Astrocyte (in vitro differentiated cells and primary cell): ENCODE measurements at regions not wholly inside any gene's neighbourhood (a gene's known extent, or its start where the extent isn't known, plus 50 kb on each side); places are given as distances from the start of the nearest gene placed in this dataset.

ENCODE experiments used
- DNase-seq: peaks from one replicate; pipeline ENCODE4 v3.0.0-alpha.2; 2010; ENCODE audit warnings: low read depth
- FAIRE-seq: peaks from 2 replicates; lab custom pipeline; 2011; peaks lifted over from hg19 to GRCh38; lab: Jason Lieb, UNC
- H2AFZ ChIP-seq: 2 replicates; pipeline ENCODE4 v1.6.0; 2012; ENCODE audit warnings: low read depth, low read length, inconsistent platforms
- H3K27ac ChIP-seq: 2 replicates; pipeline ENCODE4 v1.5.1; 2011; ENCODE audit warnings: low read depth, low read length, inconsistent platforms
- H3K27me3 ChIP-seq: 2 replicates; pipeline ENCODE4 v1.6.0; 2011; ENCODE audit warnings: low read length, inconsistent platforms; ENCODE audit not compliant: insufficient read depth
- H3K36me3 ChIP-seq: 2 replicates; pipeline ENCODE4 v1.5.1; 2011; ENCODE audit warnings: low read length, inconsistent platforms; ENCODE audit not compliant: insufficient read depth
- H3K4me1 ChIP-seq: 2 replicates; pipeline ENCODE4 v1.5.1; 2011; ENCODE audit warnings: low read length, inconsistent platforms; ENCODE audit not compliant: insufficient read depth
- H3K4me2 ChIP-seq: 2 replicates; pipeline ENCODE4 v1.6.0; 2012; ENCODE audit warnings: low read length, inconsistent platforms
- H3K4me3 ChIP-seq: 2 replicates; pipeline ENCODE4 v1.5.1; 2011; ENCODE audit warnings: low read depth, mild to moderate bottlenecking, low read length, inconsistent platforms; ENCODE audit not compliant: insufficient read depth
- H3K79me2 ChIP-seq: 2 replicates; pipeline ENCODE4 v1.6.0; 2012; ENCODE audit warnings: mild to moderate bottlenecking, low read length, inconsistent platforms; ENCODE audit not compliant: insufficient read depth
- H3K9ac ChIP-seq: 2 replicates; pipeline ENCODE4 v1.6.0; 2012; ENCODE audit warnings: mild to moderate bottlenecking, low read length, inconsistent platforms
- H3K9me3 ChIP-seq: 2 replicates; pipeline ENCODE4 v1.5.1; 2012; ENCODE audit warnings: low read depth, mild to moderate bottlenecking, low read length, inconsistent platforms; ENCODE audit not compliant: insufficient read depth
- H4K20me1 ChIP-seq: 2 replicates; pipeline ENCODE4 v1.6.0; 2012; ENCODE audit warnings: low read length, inconsistent platforms; ENCODE audit not compliant: insufficient read depth
- H3K27ac Mint-ChIP-seq: one replicate; pipeline ENCODE4 v1.8.0; 2021; ENCODE audit warnings: mild to moderate bottlenecking, mixed read lengths; ENCODE audit not compliant: unreplicated experiment
- H3K27me3 Mint-ChIP-seq: one replicate; pipeline ENCODE4 v1.8.0; 2021; ENCODE audit warnings: low read depth, mixed read lengths; ENCODE audit not compliant: unreplicated experiment
- H3K36me3 Mint-ChIP-seq: one replicate; pipeline ENCODE4 v1.8.0; 2021; ENCODE audit warnings: low read depth, mixed read lengths; ENCODE audit not compliant: unreplicated experiment
- H3K4me1 Mint-ChIP-seq: one replicate; pipeline ENCODE4 v1.8.0; 2021; ENCODE audit warnings: low read depth, mixed read lengths; ENCODE audit not compliant: unreplicated experiment
- H3K4me3 Mint-ChIP-seq: one replicate; pipeline ENCODE4 v1.8.0; 2021; ENCODE audit warnings: mild to moderate bottlenecking, moderate library complexity, mixed read lengths; ENCODE audit not compliant: unreplicated experiment
- H3K9me3 Mint-ChIP-seq: one replicate; pipeline ENCODE4 v1.8.0; 2021; ENCODE audit warnings: mild to moderate bottlenecking, mixed read lengths; ENCODE audit not compliant: unreplicated experiment
- CTCF ChIP-seq: IDR thresholded peaks from 2 replicates; pipeline ENCODE4 v1.5.1; 2011; ENCODE audit warnings: low read depth, mild to moderate bottlenecking, inconsistent platforms, low read length, moderate library complexity; ENCODE audit not compliant: insufficient read depth
- EZH2 ChIP-seq: IDR thresholded peaks from 2 replicates; pipeline ENCODE4 v1.6.1; 2012; ENCODE audit warnings: mild to moderate bottlenecking, low read length, inconsistent platforms; ENCODE audit not compliant: insufficient read depth

- TF ChIP-seq EZH2, result no peak
- no peak for TF ChIP-seq CTCF
- no peaks in the 10 kb centered on the region for H3K27me3 ChIP-seq
- peaks cover 8% of the 10 kb centered on the region for H3K27me3 Mint-ChIP-seq
- no peaks in the 10 kb centered on the region for H4K20me1 ChIP-seq
- H3K27ac ChIP-seq, result no peak overlapping the region
- H3K9ac ChIP-seq, result no peak overlapping the region
- no peaks in the 10 kb centered on the region for H3K4me1 ChIP-seq
- FAIRE-seq, result no peak
- DNase-seq, result no peak
- H3K79me2 ChIP-seq, result no peaks in the 10 kb centered on the region
- peaks cover 3% of the 10 kb centered on the region for H3K9me3 ChIP-seq
- no peak overlapping the region for H2AFZ ChIP-seq
- H3K4me1 Mint-ChIP-seq, result peaks cover 6% of the 10 kb centered on the region
- H3K9me3 Mint-ChIP-seq, result no peaks in the 10 kb centered on the region
- no peak overlapping the region for H3K27ac Mint-ChIP-seq
- H3K4me3 ChIP-seq, result no peak overlapping the region
- no peak overlapping the region for H3K4me2 ChIP-seq
- H3K36me3 ChIP-seq, result no peaks in the 10 kb centered on the region
- H3K4me3 Mint-ChIP-seq, result no peak overlapping the region
- no peaks in the 10 kb centered on the region for H3K36me3 Mint-ChIP-seq
Measured at GRCh38 chr2:23005469-23005868, 379.5 kb upstream of the KLHL29 start.

DNA sequence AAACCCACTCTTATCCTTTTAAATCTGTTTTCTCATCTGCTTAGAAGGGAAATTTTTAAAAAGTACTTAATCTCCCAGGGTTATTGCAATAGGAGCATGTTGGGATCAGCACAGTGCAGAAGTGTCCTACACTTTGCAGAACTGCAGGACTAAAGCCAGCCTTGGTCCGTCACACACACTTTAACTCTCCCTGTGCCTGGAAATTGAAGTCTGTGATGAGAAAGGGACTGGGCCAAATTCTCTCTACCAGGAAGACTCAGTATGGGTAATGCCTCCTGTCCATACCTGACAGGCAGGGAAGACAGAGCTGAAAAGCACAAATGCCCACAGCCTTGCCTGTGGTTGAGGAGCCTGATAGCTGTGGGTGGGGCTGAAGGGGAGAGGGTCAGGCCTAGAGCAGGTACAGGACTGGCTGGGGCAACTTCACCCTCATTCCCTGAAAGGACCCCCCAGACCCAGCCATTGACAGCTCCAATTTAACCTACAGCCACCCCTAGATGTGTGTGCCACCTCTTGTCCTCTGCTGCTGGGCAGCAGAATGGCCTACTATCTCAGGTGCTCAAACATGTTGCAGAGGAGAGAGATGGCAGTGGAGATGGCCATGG is 377.2 kb upstream of the KLHL29 start:
- TF ChIP-seq EZH2, result no peak
- TF ChIP-seq CTCF, result no peak
- no peak overlapping the region for H3K4me2 ChIP-seq
- H3K79me2 ChIP-seq, result no peaks in the 10 kb centered on the region
- no peak overlapping the region for H3K27ac Mint-ChIP-seq
- H3K9me3 ChIP-seq, result peaks cover 3% of the 10 kb centered on the region
- H3K27ac ChIP-seq, result no peak overlapping the region
- H3K27me3 Mint-ChIP-seq, result peaks cover 8% of the 10 kb centered on the region
- H3K4me3 ChIP-seq, result no peak overlapping the region
- H3K36me3 ChIP-seq, result no peaks in the 10 kb centered on the region
- H3K9ac ChIP-seq, result no peak overlapping the region
- no peaks in the 10 kb centered on the region for H3K36me3 Mint-ChIP-seq
- no peak overlapping the region for H2AFZ ChIP-seq
- DNase-seq (no peak), FAIRE-seq (no peak)
- H3K27me3 ChIP-seq, result no peaks in the 10 kb centered on the region
- no peaks in the 10 kb centered on the region for H3K9me3 Mint-ChIP-seq
- H3K4me1 ChIP-seq, result no peaks in the 10 kb centered on the region
- H4K20me1 ChIP-seq, result no peaks in the 10 kb centered on the region
- no peak overlapping the region for H3K4me3 Mint-ChIP-seq
- H3K4me1 Mint-ChIP-seq, result peaks cover 6% of the 10 kb centered on the region

GRCh38 chr2:23008440-23008839 is 376.5 kb upstream of the KLHL29 start:
- no peaks in the 10 kb centered on the region for H3K36me3 ChIP-seq
- no peak for TF ChIP-seq EZH2
- no peak for TF ChIP-seq CTCF
- no peak overlapping the region for H2AFZ ChIP-seq
- no peaks in the 10 kb centered on the region for H3K27me3 ChIP-seq
- no peaks in the 10 kb centered on the region for H3K79me2 ChIP-seq
- Mint-ChIP-seq H3K27me3 (peaks cover 8% of the 10 kb centered on the region), H3K4me3 (no peak overlapping the region), H3K27ac (no peak overlapping the region), H3K4me1 (peaks cover 6% of the 10 kb centered on the region), H3K36me3 (no peaks in the 10 kb centered on the region), H3K9me3 (no peaks in the 10 kb centered on the region)
- no peak overlapping the region for H3K9ac ChIP-seq
- no peaks in the 10 kb centered on the region for H3K4me1 ChIP-seq
- no peak for FAIRE-seq
- no peak for DNase-seq
- peaks cover 3% of the 10 kb centered on the region for H3K9me3 ChIP-seq
- no peak overlapping the region for H3K27ac ChIP-seq
- no peak overlapping the region for H3K4me3 ChIP-seq
- H4K20me1 ChIP-seq, result no peaks in the 10 kb centered on the region
- H3K4me2 ChIP-seq, result no peak overlapping the region
